ENCODE measurements at regions not wholly inside any gene's neighbourhood (a gene's known extent, or its start where the extent isn't known, plus 50 kb on each side); places are given as distances from the start of the nearest gene placed in this dataset.
"Not testable (repeated sequence)": the region's sequence is repeated elsewhere in the genome, so short reads cannot be mapped to it uniquely, and the experiment has no call there.

- DNase-seq: no peak
Observed at GRCh38 chr10:113475381-113475807, 77.5 kb upstream of the HABP2 start.

GRCh38 chr10:113476191-113476590 is 76.7 kb upstream of the HABP2 start:
- DNase-seq: no peak

- DNase-seq: no peak
Observed at GRCh38 chr10:113476673-113477072, 76.2 kb upstream of the HABP2 start.

GRCh38 chr10:113477451-113477850 is 75.4 kb upstream of the HABP2 start:
- no peak for DNase-seq

GRCh38 chr10:113479346-113480080 is 73.3 kb upstream of the HABP2 start:
- DNase-seq: no peak

- no peak for DNase-seq
Observed at GRCh38 chr10:113480081-113480360, 72.8 kb upstream of the HABP2 start.

GRCh38 chr10:113480851-113481502 is 71.9 kb upstream of the HABP2 start:
- DNase-seq: peak; percentile 18 to 59

- no peak for DNase-seq
Observed at GRCh38 chr10:113484487-113484886, 68.4 kb upstream of the HABP2 start.

GRCh38 chr10:113485736-113486135 is 67.1 kb upstream of the HABP2 start:
- DNase-seq: no peak

GRCh38 chr10:113486531-113486930 is 66.3 kb upstream of the HABP2 start:
- no peak for DNase-seq

- no peak for DNase-seq
Observed at GRCh38 chr10:113487154-113487553, 65.7 kb upstream of the HABP2 start.

GRCh38 chr10:113488186-113488585 is 64.7 kb upstream of the HABP2 start:
- no peak for DNase-seq

GRCh38 chr10:113489522-113489921 is 63.3 kb upstream of the HABP2 start:
- not testable (repeated sequence) for DNase-seq

- no peak for DNase-seq
Observed at GRCh38 chr10:113491967-113492565, 60.8 kb upstream of the HABP2 start.

GRCh38 chr10:113493195-113493594 is 59.7 kb upstream of the HABP2 start:
- DNase-seq: no peak

- DNase-seq: no peak
Observed at GRCh38 chr10:113493882-113494301, 59.0 kb upstream of the HABP2 start.

GRCh38 chr10:113494761-113495160 is 58.1 kb upstream of the HABP2 start:
- no peak for DNase-seq

GRCh38 chr10:113495553-113495952 is 57.3 kb upstream of the HABP2 start:
- no peak for DNase-seq

GRCh38 chr10:113496111-113497109 is 56.4 kb upstream of the HABP2 start:
- DNase-seq: no peak

- no peak for DNase-seq
Observed at GRCh38 chr10:113497198-113497597, 55.7 kb upstream of the HABP2 start.

GRCh38 chr10:113498997-113499396 is 53.9 kb upstream of the HABP2 start:
- DNase-seq: no peak

- no peak for DNase-seq
Observed at GRCh38 chr10:113499806-113500205, 53.0 kb upstream of the HABP2 start.

- not testable (repeated sequence) for DNase-seq
Observed at GRCh38 chr10:113501031-113501430, 51.8 kb upstream of the HABP2 start.
